ENCODE measurements at regions not wholly inside any gene's neighbourhood (a gene's known extent, or its start where the extent isn't known, plus 50 kb on each side); places are given as distances from the start of the nearest gene placed in this dataset.

GRCh38 chr1:56295949-56296929 lies 283.1 kb downstream of the PLPP3 start:
- Mint-ChIP-seq H3K4me3 (no peak overlapping the region), H3K9me3 (no peaks in the 10 kb centered on the region), H3K36me3 (ENCODE audit: low read depth) (no peaks in the 10 kb centered on the region), H3K4me1 (ENCODE audit: low read depth) (no peaks in the 10 kb centered on the region), H3K27me3 (ENCODE audit: low read depth) (no peaks in the 10 kb centered on the region), H3K27ac (no peak overlapping the region)
- DNase-seq (ENCODE audit: low spot score) = no peak

GRCh38 chr1:56291374-56291919 lies 287.9 kb downstream of the PLPP3 start:
- Mint-ChIP-seq H3K36me3 (ENCODE audit: low read depth) (no peaks in the 10 kb centered on the region), H3K27me3 (ENCODE audit: low read depth) (no peaks in the 10 kb centered on the region), H3K4me3 (no peak overlapping the region), H3K9me3 (no peaks in the 10 kb centered on the region), H3K27ac (no peak overlapping the region), H3K4me1 (ENCODE audit: low read depth) (no peaks in the 10 kb centered on the region)
- no peak for DNase-seq (ENCODE audit: low spot score)

GRCh38 chr1:56289260-56289659 lies 290.1 kb downstream of the PLPP3 start:
- Mint-ChIP-seq H3K36me3 (ENCODE audit: low read depth) (no peaks in the 10 kb centered on the region), H3K4me3 (no peak overlapping the region), H3K4me1 (ENCODE audit: low read depth) (no peaks in the 10 kb centered on the region), H3K9me3 (peaks cover 2% of the 10 kb centered on the region), H3K27ac (no peak overlapping the region), H3K27me3 (ENCODE audit: low read depth) (no peaks in the 10 kb centered on the region)
- DNase-seq (ENCODE audit: low spot score) = no peak

- H3K27ac Mint-ChIP-seq = no peak overlapping the region
- no peaks in the 10 kb centered on the region for H3K36me3 Mint-ChIP-seq (ENCODE audit: low read depth)
- DNase-seq (ENCODE audit: low spot score) = no peak
- peaks cover 3% of the 10 kb centered on the region for H3K9me3 Mint-ChIP-seq
- H3K4me3 Mint-ChIP-seq = no peak overlapping the region
- H3K27me3 Mint-ChIP-seq (ENCODE audit: low read depth) = no peaks in the 10 kb centered on the region
- H3K4me1 Mint-ChIP-seq (ENCODE audit: low read depth) = no peaks in the 10 kb centered on the region
Observed at GRCh38 chr1:56287721-56288120, 291.6 kb downstream of the PLPP3 start.

- Mint-ChIP-seq H3K27me3 (ENCODE audit: low read depth) (no peaks in the 10 kb centered on the region), H3K4me1 (ENCODE audit: low read depth) (no peaks in the 10 kb centered on the region), H3K4me3 (no peak overlapping the region), H3K36me3 (ENCODE audit: low read depth) (no peaks in the 10 kb centered on the region), H3K9me3 (peaks cover 3% of the 10 kb centered on the region), H3K27ac (no peak overlapping the region)
- DNase-seq (ENCODE audit: low spot score) = no peak
Observed at GRCh38 chr1:56286956-56287355, 292.4 kb downstream of the PLPP3 start.

- no peak overlapping the region for H3K4me3 Mint-ChIP-seq
- no peaks in the 10 kb centered on the region for H3K27me3 Mint-ChIP-seq (ENCODE audit: low read depth)
- H3K27ac Mint-ChIP-seq = no peak overlapping the region
- H3K4me1 Mint-ChIP-seq (ENCODE audit: low read depth) = no peaks in the 10 kb centered on the region
- DNase-seq (ENCODE audit: low spot score) = no peak
- no peaks in the 10 kb centered on the region for H3K36me3 Mint-ChIP-seq (ENCODE audit: low read depth)
- peaks cover 3% of the 10 kb centered on the region for H3K9me3 Mint-ChIP-seq
Observed at GRCh38 chr1:56286506-56286905, 292.9 kb downstream of the PLPP3 start.

GRCh38 chr1:56285554-56286402 lies 293.6 kb downstream of the PLPP3 start:
- H3K27me3 Mint-ChIP-seq (ENCODE audit: low read depth) = no peaks in the 10 kb centered on the region
- H3K4me3 Mint-ChIP-seq = no peak overlapping the region
- H3K9me3 Mint-ChIP-seq = peaks cover 3% of the 10 kb centered on the region

GRCh38 chr1:56284928-56285327 lies 294.4 kb downstream of the PLPP3 start:
- Mint-ChIP-seq H3K4me1 (ENCODE audit: low read depth) (no peaks in the 10 kb centered on the region), H3K36me3 (ENCODE audit: low read depth) (no peaks in the 10 kb centered on the region), H3K27ac (no peak overlapping the region), H3K4me3 (no peak overlapping the region), H3K9me3 (peaks cover 3% of the 10 kb centered on the region), H3K27me3 (ENCODE audit: low read depth) (no peaks in the 10 kb centered on the region)
- no peak for DNase-seq (ENCODE audit: low spot score)

More at GRCh38 chr1:56285554-56286402, 293.6 kb downstream of the PLPP3 start:
- H3K27ac Mint-ChIP-seq = no peak overlapping the region
- H3K36me3 Mint-ChIP-seq (ENCODE audit: low read depth) = no peaks in the 10 kb centered on the region
- H3K4me1 Mint-ChIP-seq (ENCODE audit: low read depth) = no peaks in the 10 kb centered on the region
- no peak for DNase-seq (ENCODE audit: low spot score)

- no peak for DNase-seq (ENCODE audit: low spot score)
- Mint-ChIP-seq H3K9me3 (peaks cover 3% of the 10 kb centered on the region), H3K4me1 (ENCODE audit: low read depth) (no peaks in the 10 kb centered on the region), H3K4me3 (no peak overlapping the region), H3K27ac (no peak overlapping the region), H3K36me3 (ENCODE audit: low read depth) (no peaks in the 10 kb centered on the region), H3K27me3 (ENCODE audit: low read depth) (no peaks in the 10 kb centered on the region)
Observed at GRCh38 chr1:56278061-56278460, 301.3 kb downstream of the PLPP3 start.

- H3K27ac Mint-ChIP-seq = no peak overlapping the region
- no peaks in the 10 kb centered on the region for H3K36me3 Mint-ChIP-seq (ENCODE audit: low read depth)
- no peak overlapping the region for H3K4me3 Mint-ChIP-seq
- H3K9me3 Mint-ChIP-seq = no peaks in the 10 kb centered on the region
- H3K27me3 Mint-ChIP-seq (ENCODE audit: low read depth) = no peaks in the 10 kb centered on the region
- DNase-seq (ENCODE audit: low spot score) = no peak
- no peaks in the 10 kb centered on the region for H3K4me1 Mint-ChIP-seq (ENCODE audit: low read depth)
Observed at GRCh38 chr1:56268519-56269140, 310.7 kb downstream of the PLPP3 start.

- Mint-ChIP-seq H3K9me3 (no peaks in the 10 kb centered on the region), H3K4me1 (ENCODE audit: low read depth) (no peaks in the 10 kb centered on the region), H3K36me3 (ENCODE audit: low read depth) (no peaks in the 10 kb centered on the region), H3K4me3 (no peak overlapping the region), H3K27ac (no peak overlapping the region), H3K27me3 (ENCODE audit: low read depth) (no peaks in the 10 kb centered on the region)
- no peak for DNase-seq (ENCODE audit: low spot score)
Observed at GRCh38 chr1:56267611-56268010, 311.8 kb downstream of the PLPP3 start.

GRCh38 chr1:56266359-56266758 lies 313.0 kb downstream of the PLPP3 start:
- no peak for DNase-seq (ENCODE audit: low spot score)
- no peaks in the 10 kb centered on the region for H3K9me3 Mint-ChIP-seq
- no peaks in the 10 kb centered on the region for H3K4me1 Mint-ChIP-seq (ENCODE audit: low read depth)
- no peaks in the 10 kb centered on the region for H3K36me3 Mint-ChIP-seq (ENCODE audit: low read depth)
- H3K27ac Mint-ChIP-seq = no peak overlapping the region
- H3K4me3 Mint-ChIP-seq = no peak overlapping the region
- no peaks in the 10 kb centered on the region for H3K27me3 Mint-ChIP-seq (ENCODE audit: low read depth)

GRCh38 chr1:56265216-56265615 lies 314.1 kb downstream of the PLPP3 start:
- Mint-ChIP-seq H3K36me3 (ENCODE audit: low read depth) (no peaks in the 10 kb centered on the region), H3K27ac (no peak overlapping the region), H3K9me3 (no peaks in the 10 kb centered on the region), H3K27me3 (ENCODE audit: low read depth) (no peaks in the 10 kb centered on the region), H3K4me1 (ENCODE audit: low read depth) (no peaks in the 10 kb centered on the region), H3K4me3 (no peak overlapping the region)
- DNase-seq (ENCODE audit: low spot score) = no peak
